DMS153 (cell line): ENCODE measurements at regions not wholly inside any gene's neighbourhood (a gene's known extent, or its start where the extent isn't known, plus 50 kb on each side); places are given as distances from the start of the nearest gene placed in this dataset.
"Not testable (repeated sequence)": the region's sequence is repeated elsewhere in the genome, so short reads cannot be mapped to it uniquely, and the experiment has no call there.

Experiments
- DNase-seq: peaks from one replicate; lab custom pipeline; 2025; lab: John Stamatoyannopoulos, UW

GRCh38 chr3:106819440-106819839 is 557.8 kb upstream of the CCDC54 start:
- DNase-seq: no peak

GRCh38 chr3:106820726-106821362 is 556.4 kb upstream of the CCDC54 start:
- no peak for DNase-seq

GRCh38 chr3:106821801-106822200 is 555.4 kb upstream of the CCDC54 start:
- no peak for DNase-seq

- DNase-seq: no peak
Observed at GRCh38 chr3:106822204-106822603, 555.0 kb upstream of the CCDC54 start.

- DNase-seq: no peak
Observed at GRCh38 chr3:106823701-106824100, 553.5 kb upstream of the CCDC54 start.

GRCh38 chr3:106824856-106825255 is 552.4 kb upstream of the CCDC54 start:
- no peak for DNase-seq

- no peak for DNase-seq
Observed at GRCh38 chr3:106825962-106826605, 551.2 kb upstream of the CCDC54 start.

- DNase-seq: no peak
Observed at GRCh38 chr3:106826791-106827311, 550.4 kb upstream of the CCDC54 start.

GRCh38 chr3:106827515-106828213 is 549.6 kb upstream of the CCDC54 start:
- DNase-seq: no peak

- DNase-seq: no peak
Observed at GRCh38 chr3:106829206-106829605, 548.0 kb upstream of the CCDC54 start.

- no peak for DNase-seq
Observed at GRCh38 chr3:106830334-106830733, 546.9 kb upstream of the CCDC54 start.

- no peak for DNase-seq
Observed at GRCh38 chr3:106836906-106837305, 540.3 kb upstream of the CCDC54 start.

- DNase-seq: no peak
Observed at GRCh38 chr3:106837616-106838015, 539.6 kb upstream of the CCDC54 start.

- no peak for DNase-seq
Observed at GRCh38 chr3:106839576-106840280, 537.5 kb upstream of the CCDC54 start.

- DNase-seq: no peak
Observed at GRCh38 chr3:106840319-106840718, 536.9 kb upstream of the CCDC54 start.

GRCh38 chr3:106842151-106842550 is 535.1 kb upstream of the CCDC54 start:
- no peak for DNase-seq

GRCh38 chr3:106844638-106845037 is 532.6 kb upstream of the CCDC54 start:
- DNase-seq: no peak

GRCh38 chr3:106848099-106848498 is 529.1 kb upstream of the CCDC54 start:
- no peak for DNase-seq

- no peak for DNase-seq
Observed at GRCh38 chr3:106850437-106850836, 526.8 kb upstream of the CCDC54 start.

- not testable (repeated sequence) for DNase-seq
Observed at GRCh38 chr3:106858321-106858720, 518.9 kb upstream of the CCDC54 start.

- DNase-seq: no peak
Observed at GRCh38 chr3:106860182-106860581, 517.1 kb upstream of the CCDC54 start.

- no peak for DNase-seq
Observed at GRCh38 chr3:106862067-106862466, 515.2 kb upstream of the CCDC54 start.
